ENCODE measurements at regions not wholly inside any gene's neighbourhood (a gene's known extent, or its start where the extent isn't known, plus 50 kb on each side); places are given as distances from the start of the nearest gene placed in this dataset.

GRCh38 chrX:131894995-131895394, 128.1 kb upstream of the STK26 start (continued):
- TF ChIP-seq EGR1 (IDR thresholded peaks at IDR 0.05; ENCODE audit: low read depth in 2 of 2), result no peak

- no peak overlapping the region for H3K9ac ChIP-seq (ENCODE audit: low read depth in 1 of 2, low read length in 2 of 2)
- H3K36me3 ChIP-seq (ENCODE audit: control insufficient read depth in 4 of 4, insufficient read depth in 3 of 4, low read depth in 1 of 4, low read length in 3 of 4), result no peaks in the 10 kb centered on the region
- H3K4me3 ChIP-seq (ENCODE audit: low read depth in 1 of 3, low read length in 3 of 3), result no peak overlapping the region
- WGBS, result 53% methylated on average over 3 of the region's 3 CpGs
- no peak overlapping the region for H3K27ac ChIP-seq (ENCODE audit: low read depth in 1 of 2, low read length in 2 of 2)
- no peaks in the 10 kb centered on the region for H3K9me3 ChIP-seq (ENCODE audit: control insufficient read depth in 4 of 4, low read length in 3 of 4)
- H3K27me3 ChIP-seq (ENCODE audit: control insufficient read depth in 4 of 4, insufficient read depth in 4 of 4, low read length in 3 of 4), result no peaks in the 10 kb centered on the region
- DNase-seq (ENCODE audit: low spot score), result no peak
- no peaks in the 10 kb centered on the region for H3K4me1 ChIP-seq (ENCODE audit: control insufficient read depth in 4 of 4, insufficient read depth in 4 of 4, low read length in 3 of 4)
- TF ChIP-seq NR2F2 (IDR thresholded peaks at IDR 0.05), result no peak
- TF ChIP-seq SP1 (IDR thresholded peaks at IDR 0.05), result no peak
- no peak for TF ChIP-seq TAF1 (conservative IDR thresholded peaks at IDR 0.05)
- no peak for TF ChIP-seq RXRA (IDR thresholded peaks at IDR 0.05)
- TF ChIP-seq HNF4A (conservative IDR thresholded peaks at IDR 0.05), result no peak
- TF ChIP-seq CTCF (IDR thresholded peaks at IDR 0.05; ENCODE audit: low read depth, low read length, missing input control), result no peak
- TF ChIP-seq GABPA (IDR thresholded peaks at IDR 0.05 in 1 of 2, conservative IDR thresholded peaks at IDR 0.05 in 1 of 2), result no peak
- no peak for TF ChIP-seq EGR1 (IDR thresholded peaks at IDR 0.05; ENCODE audit: low read depth in 2 of 2)
- TF ChIP-seq MAX (IDR thresholded peaks at IDR 0.05), result no peak
- TF ChIP-seq HNF4G (IDR thresholded peaks at IDR 0.05), result no peak
- TF ChIP-seq FOXA2 (IDR thresholded peaks at IDR 0.05), result no peak
- TF ChIP-seq ATF3 (IDR thresholded peaks at IDR 0.05), result no peak
- no peak for TF ChIP-seq REST (IDR thresholded peaks at IDR 0.05)
Observed at GRCh38 chrX:131895807-131896206, 127.3 kb upstream of the STK26 start.

- Histone ChIP-seq H3K9ac (ENCODE audit: low read depth in 1 of 2, low read length in 2 of 2) (no peak overlapping the region), H3K9me3 (ENCODE audit: control insufficient read depth in 4 of 4, low read length in 3 of 4) (no peaks in the 10 kb centered on the region), H3K27me3 (ENCODE audit: control insufficient read depth in 4 of 4, insufficient read depth in 4 of 4, low read length in 3 of 4) (no peaks in the 10 kb centered on the region), H3K4me3 (ENCODE audit: low read depth in 1 of 3, low read length in 3 of 3) (no peak overlapping the region), H3K36me3 (ENCODE audit: control insufficient read depth in 4 of 4, insufficient read depth in 3 of 4, low read depth in 1 of 4, low read length in 3 of 4) (no peaks in the 10 kb centered on the region), H3K4me1 (ENCODE audit: control insufficient read depth in 4 of 4, insufficient read depth in 4 of 4, low read length in 3 of 4) (no peaks in the 10 kb centered on the region), H3K27ac (ENCODE audit: low read depth in 1 of 2, low read length in 2 of 2) (no peak overlapping the region)
- 65% methylated on average over 1 of the region's 1 CpG for WGBS
- TF ChIP-seq YY1 (IDR thresholded peaks at IDR 0.05), result no peak
- no peak for TF ChIP-seq CTCF (IDR thresholded peaks at IDR 0.05; ENCODE audit: low read depth, low read length, missing input control)
- no peak for TF ChIP-seq HNF4A (conservative IDR thresholded peaks at IDR 0.05)
- no peak for TF ChIP-seq HNF4G (IDR thresholded peaks at IDR 0.05)
- no peak for TF ChIP-seq MAX (IDR thresholded peaks at IDR 0.05)
- no peak for TF ChIP-seq FOXA1 (IDR thresholded peaks at IDR 0.05)
- TF ChIP-seq SP1 (IDR thresholded peaks at IDR 0.05), result no peak
- no peak for TF ChIP-seq FOXA2 (IDR thresholded peaks at IDR 0.05)
- no peak for TF ChIP-seq GABPA (IDR thresholded peaks at IDR 0.05 in 1 of 2, conservative IDR thresholded peaks at IDR 0.05 in 1 of 2)
- TF ChIP-seq EGR1 (IDR thresholded peaks at IDR 0.05; ENCODE audit: low read depth in 2 of 2), result no peak
- no peak for TF ChIP-seq ATF3 (IDR thresholded peaks at IDR 0.05)
- no peak for TF ChIP-seq RAD21 (IDR thresholded peaks at IDR 0.05)
- TF ChIP-seq TAF1 (conservative IDR thresholded peaks at IDR 0.05), result no peak
- no peak for TF ChIP-seq RXRA (IDR thresholded peaks at IDR 0.05)
- no peak for TF ChIP-seq ZBTB33 (IDR thresholded peaks at IDR 0.05)
- DNase-seq (ENCODE audit: low spot score), result no peak
Observed at GRCh38 chrX:131901546-131901945, 121.6 kb upstream of the STK26 start.

Measured in liver (tissue), 8 donors.